ENCODE measurements at regions not wholly inside any gene's neighbourhood (a gene's known extent, or its start where the extent isn't known, plus 50 kb on each side); places are given as distances from the start of the nearest gene placed in this dataset.

DNA sequence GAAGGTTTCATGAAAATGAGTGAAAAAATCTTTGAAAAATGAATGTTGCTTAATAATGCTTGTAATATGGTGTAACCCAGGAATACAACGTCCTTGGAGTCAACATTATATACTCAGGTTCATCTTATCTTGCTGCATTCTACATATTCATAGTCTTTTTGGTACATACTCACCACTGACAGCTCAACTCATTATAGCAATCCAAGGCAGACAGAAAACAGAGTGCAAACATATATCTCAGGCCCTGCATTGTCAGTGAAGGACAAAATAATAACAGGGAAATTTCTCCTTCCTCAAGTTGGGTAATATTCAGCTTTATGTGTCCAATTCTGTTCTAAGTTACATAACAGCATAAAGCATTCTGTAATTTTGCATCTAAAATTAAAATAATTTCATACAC is 1353.0 kb upstream of the SEL1L start:
- Histone ChIP-seq H3K27me3 (replicated peaks; ENCODE audit: insufficient read depth) (no peaks in the 10 kb centered on the region), H3K4me3 (no peak overlapping the region), H3K27ac (no peak overlapping the region), H3K9me3 (no peaks in the 10 kb centered on the region), H3K4me1 (replicated peaks) (no peaks in the 10 kb centered on the region), H3K36me3 (no peaks in the 10 kb centered on the region)
- DNase-seq (ENCODE audit: low spot score): no peak
- intact Hi-C loops (cut with DNase I): no loop called here
- WGBS: 71% methylated on average over 1 of the region's 1 CpG
- no peak for TF ChIP-seq POLR2A (IDR thresholded peaks at IDR 0.05)
- no peak for TF ChIP-seq POLR2AphosphoS5 (IDR thresholded peaks at IDR 0.05)
- TF ChIP-seq, protein P1, sequence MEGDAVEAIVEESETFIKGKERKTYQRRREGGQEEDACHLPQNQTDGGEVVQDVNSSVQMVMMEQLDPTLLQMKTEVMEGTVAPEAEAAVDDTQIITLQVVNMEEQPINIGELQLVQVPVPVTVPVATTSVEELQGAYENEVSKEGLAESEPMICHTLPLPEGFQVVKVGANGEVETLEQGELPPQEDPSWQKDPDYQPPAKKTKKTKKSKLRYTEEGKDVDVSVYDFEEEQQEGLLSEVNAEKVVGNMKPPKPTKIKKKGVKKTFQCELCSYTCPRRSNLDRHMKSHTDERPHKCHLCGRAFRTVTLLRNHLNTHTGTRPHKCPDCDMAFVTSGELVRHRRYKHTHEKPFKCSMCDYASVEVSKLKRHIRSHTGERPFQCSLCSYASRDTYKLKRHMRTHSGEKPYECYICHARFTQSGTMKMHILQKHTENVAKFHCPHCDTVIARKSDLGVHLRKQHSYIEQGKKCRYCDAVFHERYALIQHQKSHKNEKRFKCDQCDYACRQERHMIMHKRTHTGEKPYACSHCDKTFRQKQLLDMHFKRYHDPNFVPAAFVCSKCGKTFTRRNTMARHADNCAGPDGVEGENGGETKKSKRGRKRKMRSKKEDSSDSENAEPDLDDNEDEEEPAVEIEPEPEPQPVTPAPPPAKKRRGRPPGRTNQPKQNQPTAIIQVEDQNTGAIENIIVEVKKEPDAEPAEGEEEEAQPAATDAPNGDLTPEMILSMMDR (IDR thresholded peaks at IDR 0.05): no peak

GRCh38 chr14:82889701-82890100 is 1356.0 kb upstream of the SEL1L start:
- H3K27me3 ChIP-seq (replicated peaks; ENCODE audit: insufficient read depth): no peaks in the 10 kb centered on the region
- no peak for TF ChIP-seq POLR2A (IDR thresholded peaks at IDR 0.05)
- TF ChIP-seq POLR2AphosphoS5 (IDR thresholded peaks at IDR 0.05): no peak
- TF ChIP-seq, protein P1 (IDR thresholded peaks at IDR 0.05): no peak
- DNase-seq (ENCODE audit: low spot score): no peak
- intact Hi-C loops (cut with DNase I): no loop called here
- no peak overlapping the region for H3K27ac ChIP-seq
- no peaks in the 10 kb centered on the region for H3K4me1 ChIP-seq (replicated peaks)
- no peak overlapping the region for H3K4me3 ChIP-seq
- no peaks in the 10 kb centered on the region for H3K9me3 ChIP-seq
- no peaks in the 10 kb centered on the region for H3K36me3 ChIP-seq

- 90% methylated on average over 1 of the region's 1 CpG for WGBS
- no peak overlapping the region for H3K27ac ChIP-seq
- no peak for TF ChIP-seq POLR2AphosphoS5 (IDR thresholded peaks at IDR 0.05)
- no peak for TF ChIP-seq POLR2A (IDR thresholded peaks at IDR 0.05)
- TF ChIP-seq, protein P1 (IDR thresholded peaks at IDR 0.05): no peak
- no peaks in the 10 kb centered on the region for H3K36me3 ChIP-seq
- no peak for DNase-seq (ENCODE audit: low spot score)
- no peaks in the 10 kb centered on the region for H3K9me3 ChIP-seq
- intact Hi-C loops (cut with DNase I): no loop called here
- H3K4me1 ChIP-seq (replicated peaks): no peaks in the 10 kb centered on the region
- no peaks in the 10 kb centered on the region for H3K27me3 ChIP-seq (replicated peaks; ENCODE audit: insufficient read depth)
- H3K4me3 ChIP-seq: no peak overlapping the region
Observed at GRCh38 chr14:82896476-82896875, 1362.8 kb upstream of the SEL1L start.

GRCh38 chr14:82897469-82898308 is 1364.0 kb upstream of the SEL1L start:
- no peak for DNase-seq (ENCODE audit: low spot score)
- no peaks in the 10 kb centered on the region for H3K9me3 ChIP-seq
- H3K4me1 ChIP-seq (replicated peaks): no peaks in the 10 kb centered on the region
- H3K36me3 ChIP-seq: no peaks in the 10 kb centered on the region
- no peak overlapping the region for H3K4me3 ChIP-seq
- intact Hi-C loops (cut with DNase I): no loop called here
- H3K27ac ChIP-seq: no peak overlapping the region
- TF ChIP-seq, protein P1 (IDR thresholded peaks at IDR 0.05): no peak
- TF ChIP-seq POLR2AphosphoS5 (IDR thresholded peaks at IDR 0.05) (no peak), POLR2A (IDR thresholded peaks at IDR 0.05) (no peak)
- H3K27me3 ChIP-seq (replicated peaks; ENCODE audit: insufficient read depth): no peaks in the 10 kb centered on the region
- 64% methylated on average over 4 of the region's 4 CpGs for WGBS

GRCh38 chr14:82905762-82906161 is 1372.1 kb upstream of the SEL1L start:
- WGBS: 89% methylated on average over 2 of the region's 2 CpGs
- TF ChIP-seq, protein P1 (IDR thresholded peaks at IDR 0.05): no peak
- TF ChIP-seq POLR2AphosphoS5 (IDR thresholded peaks at IDR 0.05): no peak
- TF ChIP-seq POLR2A (IDR thresholded peaks at IDR 0.05): no peak
- Histone ChIP-seq H3K27ac (no peak overlapping the region), H3K4me1 (replicated peaks) (no peaks in the 10 kb centered on the region), H3K9me3 (no peaks in the 10 kb centered on the region), H3K36me3 (no peaks in the 10 kb centered on the region), H3K27me3 (replicated peaks; ENCODE audit: insufficient read depth) (no peaks in the 10 kb centered on the region), H3K4me3 (no peak overlapping the region)
- no peak for DNase-seq (ENCODE audit: low spot score)
- intact Hi-C loops (cut with DNase I): no loop called here

Measured in prostate gland (tissue), 2 donors.